Left ventricle myocardium inferior (tissue), 1 donor: ENCODE measurements at regions not wholly inside any gene's neighbourhood (a gene's known extent, or its start where the extent isn't known, plus 50 kb on each side); places are given as distances from the start of the nearest gene placed in this dataset.

Experiments
- DNase-seq: peaks from one replicate; pipeline ENCODE4 v3.0.0-alpha.2; 2020
- H3K27ac ChIP-seq: fragments of 200-600 bp; replicated peaks from 2 replicates; pipeline ENCODE4 v1.8.0; 2021
- H3K27me3 ChIP-seq: fragments of 200-600 bp; 2 replicates; pipeline ENCODE4 v1.8.0; 2021; ENCODE audit warnings: low read depth
- H3K36me3 ChIP-seq: fragments of 200-600 bp; 2 replicates; pipeline ENCODE4 v1.8.0; 2021
- H3K4me1 ChIP-seq: fragments of 200-600 bp; 2 replicates; pipeline ENCODE4 v1.8.0; 2021
- H3K4me3 ChIP-seq: fragments of 200-600 bp; 2 replicates; pipeline ENCODE4 v1.8.0; 2021; ENCODE audit warnings: mild to moderate bottlenecking, moderate library complexity
- H3K9me3 ChIP-seq: fragments of 200-600 bp; replicated peaks from 2 replicates; pipeline ENCODE4 v1.8.0; 2021
- intact Hi-C: fragments of 100-400 bp; cut with micrococcal nuclease; formaldehyde crosslinking; loops from one replicate; pipeline ENCODE4 v1.11.0; 2022
- TF ChIP-seq, protein P1 (sequence below): fragments of 200-600 bp; IDR thresholded peaks from 2 replicates; pipeline ENCODE4 v1.8.0; 2021; ENCODE audit warnings: antibody characterized with exemption, mild to moderate bottlenecking, borderline replicate concordance
- donor health status: DM: no; HTN: yes; CAD: no; lungs with severe emphysema.

DNA sequence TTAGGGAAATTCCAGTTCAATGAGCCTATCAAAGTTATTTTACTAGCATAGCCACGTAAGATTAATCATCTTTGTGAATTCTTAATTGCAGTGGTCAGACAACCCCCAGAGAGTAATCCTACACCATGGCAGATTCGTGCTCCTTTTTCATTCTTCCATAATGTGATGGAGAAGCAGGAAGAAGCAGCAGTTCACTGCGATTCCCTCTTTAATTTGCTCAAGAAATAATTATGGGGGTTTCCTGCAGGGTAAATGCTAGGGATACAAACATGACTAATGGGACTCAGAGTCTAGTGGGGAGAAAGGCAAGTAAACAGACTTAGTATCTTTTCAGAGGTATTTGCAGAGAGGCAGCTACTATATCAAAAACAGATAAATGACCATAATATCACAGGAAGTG lies 175.8 kb upstream of the HNRNPA3 start:
- no peaks in the 10 kb centered on the region for H3K9me3 ChIP-seq
- TF ChIP-seq, protein P1, sequence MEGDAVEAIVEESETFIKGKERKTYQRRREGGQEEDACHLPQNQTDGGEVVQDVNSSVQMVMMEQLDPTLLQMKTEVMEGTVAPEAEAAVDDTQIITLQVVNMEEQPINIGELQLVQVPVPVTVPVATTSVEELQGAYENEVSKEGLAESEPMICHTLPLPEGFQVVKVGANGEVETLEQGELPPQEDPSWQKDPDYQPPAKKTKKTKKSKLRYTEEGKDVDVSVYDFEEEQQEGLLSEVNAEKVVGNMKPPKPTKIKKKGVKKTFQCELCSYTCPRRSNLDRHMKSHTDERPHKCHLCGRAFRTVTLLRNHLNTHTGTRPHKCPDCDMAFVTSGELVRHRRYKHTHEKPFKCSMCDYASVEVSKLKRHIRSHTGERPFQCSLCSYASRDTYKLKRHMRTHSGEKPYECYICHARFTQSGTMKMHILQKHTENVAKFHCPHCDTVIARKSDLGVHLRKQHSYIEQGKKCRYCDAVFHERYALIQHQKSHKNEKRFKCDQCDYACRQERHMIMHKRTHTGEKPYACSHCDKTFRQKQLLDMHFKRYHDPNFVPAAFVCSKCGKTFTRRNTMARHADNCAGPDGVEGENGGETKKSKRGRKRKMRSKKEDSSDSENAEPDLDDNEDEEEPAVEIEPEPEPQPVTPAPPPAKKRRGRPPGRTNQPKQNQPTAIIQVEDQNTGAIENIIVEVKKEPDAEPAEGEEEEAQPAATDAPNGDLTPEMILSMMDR: no peak
- intact Hi-C loops: no loop called here
- no peaks in the 10 kb centered on the region for H3K36me3 ChIP-seq
- DNase-seq: no peak
- H3K4me1 ChIP-seq: no peaks in the 10 kb centered on the region
- H3K4me3 ChIP-seq: no peak overlapping the region
- no peak overlapping the region for H3K27ac ChIP-seq
- H3K27me3 ChIP-seq: peaks cover 58% of the 10 kb centered on the region

DNA sequence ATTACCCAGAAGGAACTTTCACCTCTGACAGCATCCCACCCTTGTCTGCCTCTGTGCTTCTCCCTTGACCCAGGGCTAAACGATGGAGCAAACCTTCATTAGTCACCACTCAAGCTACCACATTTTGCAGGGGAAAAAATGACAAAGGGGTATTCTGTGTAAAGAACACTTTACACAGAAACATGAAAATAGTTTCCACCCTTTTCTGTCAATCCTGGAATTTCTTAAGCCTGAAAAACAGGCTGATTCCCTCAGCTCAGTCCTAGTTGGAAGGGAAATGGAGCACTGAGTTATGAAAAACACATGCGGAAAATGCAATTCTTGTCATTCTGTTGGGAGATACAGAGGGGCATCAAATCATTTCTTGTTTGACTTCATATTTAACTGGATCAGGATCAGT lies 175.0 kb upstream of the HNRNPA3 start:
- Histone ChIP-seq H3K27ac (no peak overlapping the region), H3K4me1 (no peaks in the 10 kb centered on the region), H3K27me3 (peaks cover 58% of the 10 kb centered on the region), H3K4me3 (no peak overlapping the region), H3K9me3 (no peaks in the 10 kb centered on the region), H3K36me3 (no peaks in the 10 kb centered on the region)
- intact Hi-C loops: no loop called here
- TF ChIP-seq, protein P1: no peak
- no peak for DNase-seq

DNA sequence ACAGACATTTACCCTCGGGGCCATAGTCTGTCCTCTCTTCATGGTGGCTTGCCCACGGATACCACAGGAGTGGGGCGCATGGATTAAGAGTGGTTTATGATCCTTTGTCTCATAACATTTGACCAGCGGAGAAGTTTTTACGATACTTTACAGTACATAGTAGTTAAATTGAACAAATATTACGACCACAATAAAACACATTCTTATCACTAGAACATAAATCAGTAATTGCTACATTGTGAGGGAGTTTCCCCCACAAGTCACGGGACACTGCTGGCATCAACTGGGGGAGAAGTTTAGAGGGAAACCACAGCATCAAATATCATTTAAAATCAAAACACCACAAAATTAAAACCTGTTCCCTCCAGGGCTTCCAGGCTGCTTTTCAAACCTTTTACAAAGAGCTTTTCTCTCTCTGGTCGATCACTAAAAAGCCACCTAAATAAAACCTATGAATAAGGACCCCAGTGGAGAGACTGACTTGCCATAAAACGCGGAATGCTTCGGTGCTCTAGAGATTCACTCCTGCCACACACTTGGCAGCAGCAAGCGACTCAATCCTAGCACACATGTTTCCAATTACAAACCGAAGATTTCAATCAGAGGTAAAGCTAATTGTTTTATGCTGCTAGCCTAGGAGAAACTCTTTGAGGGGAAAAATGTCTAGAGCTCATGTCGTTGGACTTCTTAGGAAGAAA lies 173.7 kb upstream of the HNRNPA3 start:
- Histone ChIP-seq H3K4me1 (no peaks in the 10 kb centered on the region), H3K27me3 (peaks cover 44% of the 10 kb centered on the region), H3K36me3 (no peaks in the 10 kb centered on the region), H3K4me3 (no peak overlapping the region), H3K27ac (no peak overlapping the region), H3K9me3 (no peaks in the 10 kb centered on the region)
- intact Hi-C loops: no loop called here
- no peak for DNase-seq
- TF ChIP-seq, protein P1: no peak

DNA sequence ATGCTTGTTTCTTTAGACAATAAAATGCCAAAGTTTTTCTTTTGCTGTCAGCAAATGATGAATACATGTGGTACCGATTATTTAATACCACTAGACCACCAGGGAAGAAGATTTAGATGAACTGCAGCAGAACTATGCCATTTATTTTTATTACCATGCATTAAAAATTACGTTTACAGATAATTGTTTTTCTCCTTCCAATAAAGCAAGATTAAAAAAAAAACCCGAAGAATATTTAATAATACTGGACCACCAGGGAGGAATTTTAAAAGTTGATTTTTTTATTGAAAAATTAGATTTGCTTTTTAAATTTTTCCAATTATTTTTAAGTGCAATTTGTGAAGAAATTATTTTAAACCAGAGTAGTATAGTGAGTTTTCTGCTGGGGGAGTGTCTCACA lies 170.3 kb upstream of the HNRNPA3 start:
- Histone ChIP-seq H3K4me1 (no peaks in the 10 kb centered on the region), H3K27ac (no peak overlapping the region), H3K36me3 (no peaks in the 10 kb centered on the region), H3K4me3 (no peak overlapping the region), H3K9me3 (peaks cover under 1% of the 10 kb centered on the region), H3K27me3 (peaks cover 52% of the 10 kb centered on the region)
- TF ChIP-seq, protein P1: no peak
- intact Hi-C loops: no loop called here
- no peak for DNase-seq

DNA sequence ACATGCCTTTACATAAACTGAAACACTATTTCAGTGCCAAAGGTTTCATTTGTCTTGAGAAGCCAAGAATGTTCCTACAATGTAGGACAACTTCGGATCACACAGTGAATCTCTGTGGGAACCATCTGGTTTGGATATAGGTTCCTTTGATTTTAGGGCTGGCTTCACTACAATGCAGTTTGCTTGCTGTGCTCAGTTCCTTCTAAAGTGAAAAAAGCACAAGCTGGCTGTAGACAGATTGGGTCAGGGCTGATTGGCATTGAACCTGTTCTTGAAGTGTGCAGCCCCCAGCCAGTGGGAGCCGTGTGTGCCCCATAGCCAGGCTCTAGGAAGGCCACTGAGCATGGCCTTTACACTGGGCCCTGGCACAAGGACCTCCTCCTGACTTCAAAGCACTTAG lies 167.9 kb upstream of the HNRNPA3 start:
- no peak for DNase-seq
- Histone ChIP-seq H3K4me3 (no peak overlapping the region), H3K9me3 (peaks cover 6% of the 10 kb centered on the region), H3K4me1 (no peaks in the 10 kb centered on the region), H3K36me3 (no peaks in the 10 kb centered on the region), H3K27me3 (peaks cover 36% of the 10 kb centered on the region), H3K27ac (no peak overlapping the region)
- intact Hi-C loops: no loop called here
- TF ChIP-seq, protein P1: no peak
